PFSK-1 (cell line): ENCODE measurements at regions not wholly inside any gene's neighbourhood (a gene's known extent, or its start where the extent isn't known, plus 50 kb on each side); places are given as distances from the start of the nearest gene placed in this dataset.

Source experiments
- FOXP2 ChIP-seq: optimal IDR thresholded peaks from 2 replicates; pipeline ENCODE3; 2011; ENCODE audit warnings: borderline replicate concordance, control low read depth, inconsistent platforms; ENCODE audit not compliant: insufficient read depth; ENCODE audit errors: extremely low read length, extremely low read depth
- POLR2AphosphoS5 ChIP-seq: IDR thresholded peaks from 2 replicates; pipeline ENCODE4 v1.6.1; 2012; ENCODE audit warnings: low read depth, mild to moderate bottlenecking, control low read depth, low read length, moderate library complexity
- SIN3A ChIP-seq: IDR thresholded peaks from 2 replicates; pipeline ENCODE4 v1.6.1; 2012; ENCODE audit warnings: mild to moderate bottlenecking, low read length, moderate library complexity, borderline replicate concordance; ENCODE audit not compliant: insufficient read depth
- TAF1 ChIP-seq: IDR thresholded peaks from 2 replicates; pipeline ENCODE4 v1.6.1; 2012; ENCODE audit warnings: low read length, control low read depth, borderline replicate concordance; ENCODE audit not compliant: insufficient read depth
- TF ChIP-seq, protein P1 (sequence below), 2 experiments: IDR thresholded peaks; 2 replicates each; pipeline versions ENCODE4 v1.6.1 to v1.8.0; 2011 to 2012; ENCODE audit warnings: low read depth in 2 of 2, low read length in 2 of 2, control low read depth in 1 of 2, inconsistent platforms in 1 of 2, mild to moderate bottlenecking in 1 of 2, moderate library complexity in 1 of 2; ENCODE audit not compliant: insufficient read depth in 1 of 2

DNA sequence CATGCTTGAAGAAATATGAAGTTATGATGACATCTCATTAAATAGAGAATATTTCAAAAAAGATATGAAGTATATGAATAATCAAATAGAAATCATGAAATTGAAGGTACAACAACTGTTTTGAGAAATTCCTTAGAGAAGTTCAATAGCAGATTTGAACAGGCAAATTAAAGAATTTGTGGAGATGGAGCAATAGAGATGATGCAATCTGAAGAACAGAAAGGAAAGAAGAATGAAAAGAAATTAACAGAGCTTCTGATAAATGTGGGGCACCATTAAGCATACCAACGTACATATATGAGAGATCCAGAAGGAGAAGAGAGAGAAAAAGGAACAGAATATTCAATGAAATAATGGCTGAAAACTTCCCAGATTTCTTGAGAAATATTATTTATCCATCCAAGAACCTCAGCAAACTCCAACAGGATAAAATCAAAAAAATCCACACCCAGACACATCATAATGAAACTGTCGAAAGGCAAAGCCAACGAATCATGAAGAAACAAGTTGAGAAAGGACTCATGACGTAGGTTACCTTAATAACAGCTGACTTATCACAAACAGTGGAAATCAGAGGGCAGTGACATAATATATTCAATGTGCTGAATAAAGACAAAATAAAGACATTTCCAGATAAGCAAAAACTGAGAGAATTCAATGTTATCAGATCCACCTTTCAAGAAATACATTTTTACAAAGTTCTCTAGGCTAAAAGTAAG, 297.2 kb upstream of the TARS1 start:
- TF ChIP-seq FOXP2 (no peak), SIN3A (no peak), TAF1 (no peak), POLR2AphosphoS5 (no peak)
- TF ChIP-seq, protein P1, sequence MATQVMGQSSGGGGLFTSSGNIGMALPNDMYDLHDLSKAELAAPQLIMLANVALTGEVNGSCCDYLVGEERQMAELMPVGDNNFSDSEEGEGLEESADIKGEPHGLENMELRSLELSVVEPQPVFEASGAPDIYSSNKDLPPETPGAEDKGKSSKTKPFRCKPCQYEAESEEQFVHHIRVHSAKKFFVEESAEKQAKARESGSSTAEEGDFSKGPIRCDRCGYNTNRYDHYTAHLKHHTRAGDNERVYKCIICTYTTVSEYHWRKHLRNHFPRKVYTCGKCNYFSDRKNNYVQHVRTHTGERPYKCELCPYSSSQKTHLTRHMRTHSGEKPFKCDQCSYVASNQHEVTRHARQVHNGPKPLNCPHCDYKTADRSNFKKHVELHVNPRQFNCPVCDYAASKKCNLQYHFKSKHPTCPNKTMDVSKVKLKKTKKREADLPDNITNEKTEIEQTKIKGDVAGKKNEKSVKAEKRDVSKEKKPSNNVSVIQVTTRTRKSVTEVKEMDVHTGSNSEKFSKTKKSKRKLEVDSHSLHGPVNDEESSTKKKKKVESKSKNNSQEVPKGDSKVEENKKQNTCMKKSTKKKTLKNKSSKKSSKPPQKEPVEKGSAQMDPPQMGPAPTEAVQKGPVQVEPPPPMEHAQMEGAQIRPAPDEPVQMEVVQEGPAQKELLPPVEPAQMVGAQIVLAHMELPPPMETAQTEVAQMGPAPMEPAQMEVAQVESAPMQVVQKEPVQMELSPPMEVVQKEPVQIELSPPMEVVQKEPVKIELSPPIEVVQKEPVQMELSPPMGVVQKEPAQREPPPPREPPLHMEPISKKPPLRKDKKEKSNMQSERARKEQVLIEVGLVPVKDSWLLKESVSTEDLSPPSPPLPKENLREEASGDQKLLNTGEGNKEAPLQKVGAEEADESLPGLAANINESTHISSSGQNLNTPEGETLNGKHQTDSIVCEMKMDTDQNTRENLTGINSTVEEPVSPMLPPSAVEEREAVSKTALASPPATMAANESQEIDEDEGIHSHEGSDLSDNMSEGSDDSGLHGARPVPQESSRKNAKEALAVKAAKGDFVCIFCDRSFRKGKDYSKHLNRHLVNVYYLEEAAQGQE (IDR thresholded peaks at IDR 0.05; ENCODE audit: insufficient read depth in 1 of 2, low read depth in 2 of 2, low read length in 2 of 2) = no peak

DNA sequence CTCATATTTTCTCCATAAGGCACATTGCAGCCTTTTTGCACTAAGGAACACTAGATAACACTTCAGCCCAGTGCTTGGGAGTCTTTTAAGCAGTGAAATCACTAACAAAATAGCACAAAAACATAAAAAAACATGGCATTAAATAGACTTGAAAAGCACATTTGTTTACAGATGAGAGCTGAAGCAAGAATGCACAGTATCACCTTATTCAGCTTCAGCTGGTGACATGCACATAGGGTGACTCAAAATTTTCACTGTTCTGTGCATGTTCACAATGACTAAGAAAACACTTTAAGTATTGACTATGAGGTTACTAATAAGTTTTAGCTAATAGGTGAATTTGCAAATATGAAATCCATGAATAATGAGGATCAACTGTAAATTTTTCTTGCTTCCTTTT, 293.9 kb upstream of the TARS1 start:
- TF ChIP-seq POLR2AphosphoS5 (no peak), TAF1 (no peak), FOXP2 (no peak), SIN3A (no peak)
- TF ChIP-seq, protein P1 (IDR thresholded peaks at IDR 0.05; ENCODE audit: insufficient read depth in 1 of 2, low read depth in 2 of 2, low read length in 2 of 2) = no peak

DNA sequence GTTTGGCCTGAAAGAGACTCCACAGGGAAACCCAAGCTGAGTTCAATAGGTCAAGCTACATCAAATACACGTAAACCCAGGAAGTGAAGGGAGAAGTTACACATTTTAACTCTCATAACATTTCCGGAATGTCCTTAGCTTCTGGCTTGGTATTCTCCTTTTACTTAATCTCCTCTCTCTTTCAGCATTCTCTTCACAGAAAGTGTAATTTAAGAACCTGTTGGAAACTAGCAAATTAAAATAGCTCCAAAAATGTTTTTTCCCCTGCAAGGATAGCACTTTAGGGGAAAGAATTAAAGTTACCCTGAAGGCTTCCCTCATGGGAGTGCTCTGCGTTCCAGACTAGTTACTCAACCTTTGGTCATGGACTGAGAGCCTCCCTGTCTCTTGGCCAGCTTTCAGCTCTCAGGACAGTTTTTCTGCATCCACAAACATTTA, 292.7 kb upstream of the TARS1 start:
- TF ChIP-seq FOXP2 (no peak), SIN3A (no peak), POLR2AphosphoS5 (no peak), TAF1 (no peak)
- TF ChIP-seq, protein P1 (IDR thresholded peaks at IDR 0.05; ENCODE audit: insufficient read depth in 1 of 2, low read depth in 2 of 2, low read length in 2 of 2) = no peak

DNA sequence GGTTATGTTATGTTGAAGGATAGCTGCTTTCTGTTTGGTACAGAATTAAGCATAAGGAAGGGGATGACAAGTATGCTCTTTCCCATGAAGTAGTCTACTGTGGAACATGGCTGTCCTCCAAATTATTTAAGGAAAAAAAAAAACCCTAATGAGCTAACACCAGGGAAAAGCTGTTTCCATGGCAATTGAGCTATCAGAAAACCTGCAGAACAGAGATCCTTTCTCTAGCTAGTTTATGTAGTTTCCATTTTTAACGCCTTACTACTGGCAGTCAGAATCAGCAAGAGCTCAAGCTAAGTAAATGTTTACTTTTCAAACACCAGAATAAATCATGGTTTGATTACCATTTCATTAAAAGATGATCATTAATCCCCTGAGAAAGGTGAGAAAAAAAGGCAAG, 287.4 kb upstream of the TARS1 start:
- no peak for TF ChIP-seq FOXP2
- no peak for TF ChIP-seq TAF1
- TF ChIP-seq SIN3A = no peak
- no peak for TF ChIP-seq POLR2AphosphoS5
- TF ChIP-seq, protein P1 (IDR thresholded peaks at IDR 0.05; ENCODE audit: insufficient read depth in 1 of 2, low read depth in 2 of 2, low read length in 2 of 2) = no peak

DNA sequence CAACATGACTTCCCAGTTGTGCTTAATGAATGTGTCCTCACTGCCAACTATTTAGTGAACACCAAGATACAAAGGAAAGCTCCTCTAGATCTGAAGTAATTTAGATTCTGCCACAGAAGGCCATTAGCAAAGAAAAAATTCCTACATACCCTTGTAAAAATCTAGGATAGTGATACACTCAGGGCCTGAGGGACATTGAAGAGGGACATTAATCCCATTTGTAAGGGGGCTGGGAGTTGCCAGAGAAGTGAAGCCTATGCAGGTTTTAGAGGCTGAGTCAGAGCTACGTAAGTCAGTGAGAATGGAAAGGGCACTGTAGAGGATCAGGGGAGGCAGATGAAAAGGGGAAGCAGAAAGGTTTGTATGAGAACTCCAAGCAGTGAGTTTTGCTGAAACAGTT, 286.9 kb upstream of the TARS1 start:
- TF ChIP-seq, protein P1 (IDR thresholded peaks at IDR 0.05; ENCODE audit: insufficient read depth in 1 of 2, low read depth in 2 of 2, low read length in 2 of 2) = no peak
- TF ChIP-seq FOXP2 (no peak), SIN3A (no peak), POLR2AphosphoS5 (no peak), TAF1 (no peak)
